Thyroid gland (tissue), 4 donors: ENCODE measurements at regions not wholly inside any gene's neighbourhood (a gene's known extent, or its start where the extent isn't known, plus 50 kb on each side); places are given as distances from the start of the nearest gene placed in this dataset.
"Not testable (repeated sequence)": the region's sequence is repeated elsewhere in the genome, so short reads cannot be mapped to it uniquely, and the experiment has no call there.

Experiments used
- DNase-seq, 2 donors: peaks; one replicate each; pipeline ENCODE4 v3.0.0-alpha.2; 2019
- H3K27ac ChIP-seq, 3 donors: fragments of 200-600 bp; sonication (generic); 1 replicate in 2 of 3; 2 replicates in 1 of 3; pipeline ENCODE4 v1.5.1; 2016 to 2019; ENCODE audit warnings: mild to moderate bottlenecking in 1 of 3, moderate library complexity in 1 of 3
- H3K27me3 ChIP-seq: fragments of 200-600 bp; sonication (generic); one replicate; pipeline ENCODE4 v1.5.1; 2019
- H3K36me3 ChIP-seq, 2 donors: fragments of 200-600 bp; sonication (generic); one replicate each; pipeline ENCODE4 v1.5.1; 2016 to 2019
- H3K4me1 ChIP-seq, 2 donors: fragments of 200-600 bp; sonication (generic); one replicate each; pipeline ENCODE4 v1.5.1; 2017 to 2019
- H3K4me3 ChIP-seq, 3 donors: fragments of 200-600 bp; sonication (generic); replicated peaks in 1 of 3; 1 replicate in 2 of 3; 2 replicates in 1 of 3; pipeline ENCODE4 v1.5.1; 2016; ENCODE audit warnings: mild to moderate bottlenecking in 1 of 3
- H3K9me3 ChIP-seq: fragments of 200-600 bp; sonication (generic); one replicate; pipeline ENCODE4 v1.5.1; 2017
- CTCF ChIP-seq, 6 experiments: fragments of 200-600 bp in 3 of 6; fragments of 450-650 bp in 3 of 6; sonication (generic) in 3 of 6; IDR thresholded peaks; one replicate each; pipeline ENCODE4 v1.5.1; 2016 to 2019; ENCODE audit warnings: antibody characterized with exemption in 6 of 6, mild to moderate bottlenecking in 2 of 6, inconsistent platforms in 1 of 6, moderate library complexity in 1 of 6
- POLR2A ChIP-seq, 2 donors: fragments of 450-650 bp; IDR thresholded peaks; one replicate each; pipeline ENCODE4 v1.6.1; 2017; ENCODE audit warnings: antibody characterized with exemption in 2 of 2, mild to moderate bottlenecking in 2 of 2, moderate library complexity in 1 of 2
- WGBS, 2 donors: methylation state at CpG; one replicate each; pipeline ENCODE4 v1.1.5; 2017; 5-methylcytosine and 5-hydroxymethylcytosine counted together
- intact Hi-C: fragments of 100-400 bp; cut with DNase I; formaldehyde crosslinking; loops from one replicate; pipeline ENCODE4 v1.15.1; 2023

GRCh38 chr6:140345935-140346334 is 971.5 kb upstream of the CITED2 start:
- no peak overlapping the region for H3K4me3 ChIP-seq
- TF ChIP-seq CTCF (IDR thresholded peaks at IDR 0.05) (no peak), POLR2A (IDR thresholded peaks at IDR 0.05) (no peak)
- no peaks in the 10 kb centered on the region for H3K27me3 ChIP-seq
- intact Hi-C loops: no loop called here
- no peaks in the 10 kb centered on the region for H3K36me3 ChIP-seq
- no peak overlapping the region for H3K27ac ChIP-seq
- peaks cover 0 to 7% of the 10 kb centered on the region in 2 donors for H3K4me1 ChIP-seq
- no peak for DNase-seq
- WGBS, 2 donors: 89 to 93% methylated on average over 3 of the region's 3 CpGs
- H3K9me3 ChIP-seq: no peaks in the 10 kb centered on the region

- H3K4me3 ChIP-seq: no peak overlapping the region
- peaks cover 0 to 7% of the 10 kb centered on the region in 2 donors for H3K4me1 ChIP-seq
- H3K27me3 ChIP-seq: no peaks in the 10 kb centered on the region
- intact Hi-C loops: no loop called here
- no peaks in the 10 kb centered on the region for H3K36me3 ChIP-seq
- H3K9me3 ChIP-seq: no peaks in the 10 kb centered on the region
- H3K27ac ChIP-seq: no peak overlapping the region
- DNase-seq: no peak
- WGBS, 2 donors: 97% methylated on average over 1 of the region's 1 CpG
- TF ChIP-seq POLR2A (IDR thresholded peaks at IDR 0.05): no peak
Observed at GRCh38 chr6:140344142-140344913, 969.9 kb upstream of the CITED2 start.

GRCh38 chr6:140343128-140343527 is 968.7 kb upstream of the CITED2 start:
- Histone ChIP-seq H3K36me3 (no peaks in the 10 kb centered on the region), H3K4me3 (no peak overlapping the region), H3K27ac (no peak overlapping the region), H3K27me3 (no peaks in the 10 kb centered on the region), H3K9me3 (no peaks in the 10 kb centered on the region), H3K4me1 (peaks cover 0 to 7% of the 10 kb centered on the region in 2 donors)
- 88 to 89% methylated on average over 2 of the region's 2 CpGs for WGBS, 2 donors
- intact Hi-C loops: no loop called here
- DNase-seq: no peak
- TF ChIP-seq CTCF (IDR thresholded peaks at IDR 0.05) (no peak), POLR2A (IDR thresholded peaks at IDR 0.05) (no peak)

GRCh38 chr6:140341272-140341671 is 966.8 kb upstream of the CITED2 start:
- Histone ChIP-seq H3K27ac (no peak overlapping the region), H3K36me3 (no peaks in the 10 kb centered on the region), H3K27me3 (no peaks in the 10 kb centered on the region), H3K4me1 (no peaks in the 10 kb centered on the region), H3K9me3 (no peaks in the 10 kb centered on the region), H3K4me3 (no peak overlapping the region)
- no peak for DNase-seq
- TF ChIP-seq POLR2A (IDR thresholded peaks at IDR 0.05): no peak
- TF ChIP-seq CTCF (IDR thresholded peaks at IDR 0.05): no peak
- intact Hi-C loops: no loop called here

GRCh38 chr6:140340795-140341194 is 966.3 kb upstream of the CITED2 start:
- intact Hi-C loops: no loop called here
- H3K27ac ChIP-seq: no peak overlapping the region
- TF ChIP-seq POLR2A (IDR thresholded peaks at IDR 0.05): no peak
- TF ChIP-seq CTCF (IDR thresholded peaks at IDR 0.05): no peak
- no peaks in the 10 kb centered on the region for H3K4me1 ChIP-seq
- no peaks in the 10 kb centered on the region for H3K36me3 ChIP-seq
- H3K9me3 ChIP-seq: no peaks in the 10 kb centered on the region
- DNase-seq: no peak
- H3K27me3 ChIP-seq: no peaks in the 10 kb centered on the region
- 93 to 94% methylated on average over 3 of the region's 3 CpGs for WGBS, 2 donors
- H3K4me3 ChIP-seq: no peak overlapping the region

GRCh38 chr6:140339084-140339483 is 964.6 kb upstream of the CITED2 start:
- not testable (repeated sequence) for H3K4me1 ChIP-seq
- WGBS, 2 donors: 97 to 99% methylated on average over 2 of the region's 2 CpGs

More at GRCh38 chr6:140339084-140339483, 964.6 kb upstream of the CITED2 start:
- DNase-seq, H3K36me3 ChIP-seq, H3K4me3 ChIP-seq, H3K9me3 ChIP-seq, intact Hi-C loops, H3K27ac ChIP-seq, H3K27me3 ChIP-seq: not testable (repeated sequence)
